HG03139 (cell line): ENCODE measurements at regions not wholly inside any gene's neighbourhood (a gene's known extent, or its start where the extent isn't known, plus 50 kb on each side); places are given as distances from the start of the nearest gene placed in this dataset.

ENCODE experiments used
- ATAC-seq: cut with Tn5 transposase; IDR thresholded peaks from one replicate; pipeline ENCODE4 v1.9.1; 2021; ENCODE audit not compliant: unreplicated experiment

DNA sequence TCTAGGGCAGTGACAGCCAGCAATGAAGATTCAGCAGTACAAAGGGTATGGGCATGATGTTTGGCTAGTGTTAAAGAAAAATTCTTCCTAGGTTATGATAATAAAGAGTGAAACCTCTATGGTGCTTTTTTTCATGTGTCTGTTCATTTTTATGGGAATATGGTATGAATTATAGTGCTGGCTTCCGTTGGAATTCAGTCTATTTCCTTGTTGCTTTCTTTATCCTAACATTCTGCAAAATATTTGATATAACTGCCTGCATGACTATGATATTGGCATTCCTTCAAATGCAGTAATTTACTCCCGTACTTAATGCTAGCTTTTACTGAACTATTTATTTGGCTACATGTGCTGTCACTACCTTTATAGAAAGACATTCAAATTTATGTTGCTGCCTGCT is 57.6 kb upstream of the ATP11B start:
- no peak for ATAC-seq

DNA sequence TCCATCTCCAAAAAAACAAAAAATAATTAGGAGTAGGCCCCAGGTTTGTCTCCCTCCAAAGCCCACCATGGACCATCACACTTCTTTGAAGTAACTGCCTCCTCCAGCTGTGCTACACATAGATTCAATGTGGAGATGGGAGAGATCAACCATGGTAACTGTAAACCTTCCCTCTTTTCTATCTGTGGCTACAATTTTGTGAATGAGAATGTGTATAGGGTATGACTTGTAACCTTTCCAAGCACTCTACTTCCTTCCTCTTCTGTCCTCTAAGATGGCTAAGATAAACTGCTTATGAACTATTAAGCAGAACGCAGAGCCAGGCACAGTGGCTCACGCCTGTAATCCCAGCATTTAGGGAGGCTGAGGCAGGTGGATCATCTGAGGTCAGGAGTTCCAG is 55.5 kb upstream of the ATP11B start:
- no peak for ATAC-seq

DNA sequence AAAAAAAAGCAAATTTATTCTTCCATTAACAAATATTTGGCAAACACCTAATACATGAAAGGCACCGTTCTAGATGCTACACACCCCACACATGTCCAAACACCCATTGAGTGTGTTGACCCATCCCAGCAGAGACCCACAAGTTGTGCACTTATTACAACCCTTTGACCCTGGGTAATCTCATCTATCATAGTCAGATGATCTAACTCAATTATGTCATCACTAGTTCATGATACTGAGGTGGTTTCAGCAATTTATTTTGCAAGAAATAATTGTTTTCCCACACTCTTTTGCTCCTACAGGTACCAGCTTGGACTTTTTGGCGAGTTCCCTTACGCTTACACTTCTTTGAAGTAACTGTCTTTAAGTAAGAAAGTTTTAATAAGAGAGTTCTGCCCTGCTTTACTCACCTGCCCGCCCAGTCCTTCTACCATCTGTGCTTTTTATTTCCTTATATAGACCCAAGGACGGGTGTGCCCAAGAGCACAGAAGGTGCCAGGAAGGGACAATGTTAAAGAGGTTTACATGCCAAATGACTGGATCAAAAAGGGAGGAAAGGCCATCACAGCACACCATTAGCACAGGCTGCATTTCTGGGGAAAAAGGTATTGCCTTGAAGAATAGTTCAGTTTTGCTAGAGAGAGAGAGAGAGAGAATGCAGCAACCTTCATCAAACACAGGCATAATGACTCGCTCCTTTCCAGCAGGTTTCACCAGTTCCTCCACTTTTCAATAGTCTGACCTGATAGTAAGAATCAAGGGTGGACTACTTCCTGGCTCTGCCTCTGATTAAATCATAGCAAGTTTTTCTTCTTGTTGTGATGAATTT is 54.5 kb upstream of the ATP11B start:
- no peak for ATAC-seq

DNA sequence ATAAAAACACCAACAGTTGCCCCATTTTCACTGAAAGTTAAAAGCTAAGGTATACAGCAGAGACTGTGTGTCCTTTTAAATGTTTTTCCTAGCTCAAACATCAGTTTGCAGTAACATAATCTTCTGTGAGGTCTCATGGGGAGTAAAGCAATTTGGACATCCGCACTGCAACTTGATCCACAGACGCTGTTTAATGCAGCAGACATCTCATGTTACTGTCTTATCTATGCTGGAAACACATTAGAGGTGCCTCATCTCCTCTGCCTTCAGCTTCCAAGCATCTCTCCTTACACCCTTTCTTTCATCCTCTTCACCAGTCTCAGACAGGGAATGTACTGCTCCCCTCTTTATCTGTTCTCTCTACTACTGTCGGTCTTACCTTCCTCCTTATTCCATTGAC is 53.7 kb upstream of the ATP11B start:
- ATAC-seq: no peak

DNA sequence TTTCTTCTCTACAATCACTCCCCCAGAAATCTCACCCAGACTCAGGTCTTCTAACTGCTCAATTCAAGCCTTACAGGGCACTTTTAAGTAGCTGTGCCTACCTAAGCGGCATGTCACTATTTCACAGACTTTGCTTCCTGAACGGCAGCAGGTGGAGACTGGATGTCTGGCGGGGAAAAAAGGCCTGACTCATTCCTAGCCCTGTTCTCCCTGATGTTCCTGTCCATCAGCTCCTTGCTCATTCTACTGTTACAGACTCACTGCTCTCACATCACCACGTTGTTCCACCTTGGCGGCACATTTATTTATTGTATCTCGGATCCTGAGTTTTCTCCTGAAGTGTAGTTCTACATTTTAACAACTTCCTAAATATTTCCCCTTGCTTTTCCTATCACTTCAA is 52.6 kb upstream of the ATP11B start:
- no peak for ATAC-seq

DNA sequence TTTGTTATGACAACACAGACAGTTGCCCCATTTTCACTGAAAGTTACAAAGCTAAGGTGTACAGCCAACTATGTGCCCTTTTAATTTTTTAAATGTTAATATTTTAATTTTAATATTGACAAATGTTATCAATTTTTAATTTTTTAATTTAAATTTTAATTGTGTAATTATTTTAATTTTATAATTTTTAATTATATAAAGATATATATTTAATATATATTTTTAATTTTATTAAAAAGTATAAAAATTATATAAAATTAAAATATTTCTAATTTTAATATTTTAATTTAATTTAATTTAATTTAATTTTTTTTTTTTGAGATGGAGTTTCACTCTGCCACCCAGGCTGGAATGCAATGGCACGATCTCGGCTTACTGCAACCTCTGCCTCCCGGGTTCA is 52.1 kb upstream of the ATP11B start:
- no peak for ATAC-seq
